ENCODE measurements at regions not wholly inside any gene's neighbourhood (a gene's known extent, or its start where the extent isn't known, plus 50 kb on each side); places are given as distances from the start of the nearest gene placed in this dataset.

DNA sequence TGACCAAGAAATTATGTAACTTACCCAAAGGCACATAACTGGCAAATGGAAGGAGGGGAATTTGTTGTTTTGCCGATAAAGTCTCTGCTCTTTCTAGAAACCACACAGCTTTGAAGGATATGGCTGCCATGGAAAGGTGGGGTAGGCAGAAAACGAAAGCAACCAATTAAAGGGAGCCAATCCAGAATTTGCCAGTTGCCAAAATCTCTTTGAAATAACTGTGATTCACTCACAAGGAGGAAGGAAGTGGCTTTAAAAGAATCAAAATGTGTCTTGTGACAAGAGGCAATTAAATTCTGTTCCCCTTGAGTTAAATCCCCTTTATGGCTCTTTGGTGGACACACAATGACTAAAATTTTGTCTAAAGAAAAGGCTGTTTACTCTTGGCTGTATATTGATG is 61.2 kb upstream of the CCDC190 start:
- H3K27ac ChIP-seq (replicated peaks), result no peak overlapping the region
- TF ChIP-seq CTCF (IDR thresholded peaks at IDR 0.05; ENCODE audit: insufficient read depth, low read length), result no peak
- no peak for TF ChIP-seq POLR2AphosphoS5 (IDR thresholded peaks at IDR 0.05; ENCODE audit: low read depth)
- no peak for TF ChIP-seq GABPA (IDR thresholded peaks at IDR 0.05; ENCODE audit: low read depth)
- peak; percentile 31; the same call in 1 of the 2 replicates for TF ChIP-seq SPI1 (IDR thresholded peaks at IDR 0.05; ENCODE audit: borderline replicate concordance, low read depth)
- no peak for DNase-seq (ENCODE audit: low read depth in 1 of 2, low spot score in 1 of 2)

GRCh38 chr1:162921311-162921710 is 60.3 kb upstream of the CCDC190 start:
- Histone ChIP-seq H3K4me3 (replicated peaks; ENCODE audit: insufficient read depth, low read length) (no peak overlapping the region), H3K27ac (replicated peaks) (no peak overlapping the region), H3K27me3 (ENCODE audit: insufficient read depth, poor library complexity, severe bottlenecking) (peaks cover 3% of the 10 kb centered on the region)
- no peak for DNase-seq (ENCODE audit: low read depth in 1 of 2, low spot score in 1 of 2)
- TF ChIP-seq CTCF (IDR thresholded peaks at IDR 0.05; ENCODE audit: insufficient read depth, low read length) (no peak), SPI1 (IDR thresholded peaks at IDR 0.05; ENCODE audit: borderline replicate concordance, low read depth) (no peak), POLR2AphosphoS5 (IDR thresholded peaks at IDR 0.05; ENCODE audit: low read depth) (no peak), GABPA (IDR thresholded peaks at IDR 0.05; ENCODE audit: low read depth) (no peak), REST (IDR thresholded peaks at IDR 0.05; ENCODE audit: insufficient replicate concordance, low read depth) (no peak)

More for the DNA sequence above, 61.2 kb upstream of the CCDC190 start:
- peaks cover 3% of the 10 kb centered on the region for H3K27me3 ChIP-seq (ENCODE audit: insufficient read depth, poor library complexity, severe bottlenecking)
- no peak overlapping the region for H3K4me3 ChIP-seq (replicated peaks; ENCODE audit: insufficient read depth, low read length)

GRCh38 chr1:162919034-162919433 is 58.1 kb upstream of the CCDC190 start:
- H3K4me3 ChIP-seq (replicated peaks; ENCODE audit: insufficient read depth, low read length), result no peak overlapping the region
- H3K27me3 ChIP-seq (ENCODE audit: insufficient read depth, poor library complexity, severe bottlenecking), result no peaks in the 10 kb centered on the region
- no peak for TF ChIP-seq REST (IDR thresholded peaks at IDR 0.05; ENCODE audit: insufficient replicate concordance, low read depth)
- no peak for TF ChIP-seq GABPA (IDR thresholded peaks at IDR 0.05; ENCODE audit: low read depth)
- no peak for TF ChIP-seq POLR2AphosphoS5 (IDR thresholded peaks at IDR 0.05; ENCODE audit: low read depth)
- no peak for TF ChIP-seq CTCF (IDR thresholded peaks at IDR 0.05; ENCODE audit: insufficient read depth, low read length)
- no peak for TF ChIP-seq SPI1 (IDR thresholded peaks at IDR 0.05; ENCODE audit: borderline replicate concordance, low read depth)
- no peak for DNase-seq (ENCODE audit: low read depth in 1 of 2, low spot score in 1 of 2)
- no peak overlapping the region for H3K27ac ChIP-seq (replicated peaks)

GRCh38 chr1:162918151-162918754 is 57.3 kb upstream of the CCDC190 start:
- DNase-seq (ENCODE audit: low read depth in 1 of 2, low spot score in 1 of 2), result no peak
- Histone ChIP-seq H3K27me3 (ENCODE audit: insufficient read depth, poor library complexity, severe bottlenecking) (no peaks in the 10 kb centered on the region), H3K27ac (replicated peaks) (no peak overlapping the region), H3K4me3 (replicated peaks; ENCODE audit: insufficient read depth, low read length) (no peak overlapping the region)
- no peak for TF ChIP-seq GABPA (IDR thresholded peaks at IDR 0.05; ENCODE audit: low read depth)
- no peak for TF ChIP-seq SPI1 (IDR thresholded peaks at IDR 0.05; ENCODE audit: borderline replicate concordance, low read depth)
- TF ChIP-seq POLR2AphosphoS5 (IDR thresholded peaks at IDR 0.05; ENCODE audit: low read depth), result no peak
- TF ChIP-seq CTCF (IDR thresholded peaks at IDR 0.05; ENCODE audit: insufficient read depth, low read length), result no peak
- TF ChIP-seq REST (IDR thresholded peaks at IDR 0.05; ENCODE audit: insufficient replicate concordance, low read depth), result no peak
